ENCODE measurements at regions not wholly inside any gene's neighbourhood (a gene's known extent, or its start where the extent isn't known, plus 50 kb on each side); places are given as distances from the start of the nearest gene placed in this dataset.

- TF ChIP-seq, protein P1, sequence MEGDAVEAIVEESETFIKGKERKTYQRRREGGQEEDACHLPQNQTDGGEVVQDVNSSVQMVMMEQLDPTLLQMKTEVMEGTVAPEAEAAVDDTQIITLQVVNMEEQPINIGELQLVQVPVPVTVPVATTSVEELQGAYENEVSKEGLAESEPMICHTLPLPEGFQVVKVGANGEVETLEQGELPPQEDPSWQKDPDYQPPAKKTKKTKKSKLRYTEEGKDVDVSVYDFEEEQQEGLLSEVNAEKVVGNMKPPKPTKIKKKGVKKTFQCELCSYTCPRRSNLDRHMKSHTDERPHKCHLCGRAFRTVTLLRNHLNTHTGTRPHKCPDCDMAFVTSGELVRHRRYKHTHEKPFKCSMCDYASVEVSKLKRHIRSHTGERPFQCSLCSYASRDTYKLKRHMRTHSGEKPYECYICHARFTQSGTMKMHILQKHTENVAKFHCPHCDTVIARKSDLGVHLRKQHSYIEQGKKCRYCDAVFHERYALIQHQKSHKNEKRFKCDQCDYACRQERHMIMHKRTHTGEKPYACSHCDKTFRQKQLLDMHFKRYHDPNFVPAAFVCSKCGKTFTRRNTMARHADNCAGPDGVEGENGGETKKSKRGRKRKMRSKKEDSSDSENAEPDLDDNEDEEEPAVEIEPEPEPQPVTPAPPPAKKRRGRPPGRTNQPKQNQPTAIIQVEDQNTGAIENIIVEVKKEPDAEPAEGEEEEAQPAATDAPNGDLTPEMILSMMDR (IDR thresholded peaks at IDR 0.05; ENCODE audit: low read depth, low read length), result no peak
- no peak for TF ChIP-seq EZH2phosphoT487 (IDR thresholded peaks at IDR 0.05; ENCODE audit: low read depth)
Observed at GRCh38 chr20:6496874-6497273, 270.6 kb upstream of the BMP2 start.
